ENCODE measurements at regions not wholly inside any gene's neighbourhood (a gene's known extent, or its start where the extent isn't known, plus 50 kb on each side); places are given as distances from the start of the nearest gene placed in this dataset.
A peak's percentile ranks its signal among the peaks of the same experiment; 100 is the strongest.

DNA sequence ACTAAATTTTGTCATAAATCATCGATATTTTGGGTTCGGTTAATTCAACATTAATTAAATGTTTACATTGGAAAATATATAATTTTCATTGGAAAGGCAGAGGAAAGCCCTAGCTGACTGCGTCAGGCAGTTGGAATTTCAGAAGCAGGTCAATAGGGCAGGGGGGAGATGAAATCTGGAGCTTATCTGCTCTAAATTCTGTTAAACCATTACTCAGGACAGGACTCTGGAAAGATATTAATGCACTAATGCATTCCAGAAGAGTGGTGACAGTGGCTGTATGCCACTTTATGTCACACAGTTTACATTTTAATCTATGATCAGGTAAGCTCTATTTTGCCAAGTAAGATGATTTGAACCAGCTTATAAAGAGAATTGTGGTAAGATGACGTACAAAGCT is 153.0 kb upstream of the B3GALT2 start:
- Histone ChIP-seq H3K27me3 (no peaks in the 10 kb centered on the region), H3K36me3 (no peaks in the 10 kb centered on the region), H3K4me3 (ENCODE audit: low read depth, low read length) (no peak overlapping the region), H3K9me3 (no peaks in the 10 kb centered on the region), H3K4me1 (no peaks in the 10 kb centered on the region)
- DNase-seq: no peak
- TF ChIP-seq, protein P1, sequence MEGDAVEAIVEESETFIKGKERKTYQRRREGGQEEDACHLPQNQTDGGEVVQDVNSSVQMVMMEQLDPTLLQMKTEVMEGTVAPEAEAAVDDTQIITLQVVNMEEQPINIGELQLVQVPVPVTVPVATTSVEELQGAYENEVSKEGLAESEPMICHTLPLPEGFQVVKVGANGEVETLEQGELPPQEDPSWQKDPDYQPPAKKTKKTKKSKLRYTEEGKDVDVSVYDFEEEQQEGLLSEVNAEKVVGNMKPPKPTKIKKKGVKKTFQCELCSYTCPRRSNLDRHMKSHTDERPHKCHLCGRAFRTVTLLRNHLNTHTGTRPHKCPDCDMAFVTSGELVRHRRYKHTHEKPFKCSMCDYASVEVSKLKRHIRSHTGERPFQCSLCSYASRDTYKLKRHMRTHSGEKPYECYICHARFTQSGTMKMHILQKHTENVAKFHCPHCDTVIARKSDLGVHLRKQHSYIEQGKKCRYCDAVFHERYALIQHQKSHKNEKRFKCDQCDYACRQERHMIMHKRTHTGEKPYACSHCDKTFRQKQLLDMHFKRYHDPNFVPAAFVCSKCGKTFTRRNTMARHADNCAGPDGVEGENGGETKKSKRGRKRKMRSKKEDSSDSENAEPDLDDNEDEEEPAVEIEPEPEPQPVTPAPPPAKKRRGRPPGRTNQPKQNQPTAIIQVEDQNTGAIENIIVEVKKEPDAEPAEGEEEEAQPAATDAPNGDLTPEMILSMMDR (IDR thresholded peaks at IDR 0.05; ENCODE audit: low read depth, low read length): no peak

DNA sequence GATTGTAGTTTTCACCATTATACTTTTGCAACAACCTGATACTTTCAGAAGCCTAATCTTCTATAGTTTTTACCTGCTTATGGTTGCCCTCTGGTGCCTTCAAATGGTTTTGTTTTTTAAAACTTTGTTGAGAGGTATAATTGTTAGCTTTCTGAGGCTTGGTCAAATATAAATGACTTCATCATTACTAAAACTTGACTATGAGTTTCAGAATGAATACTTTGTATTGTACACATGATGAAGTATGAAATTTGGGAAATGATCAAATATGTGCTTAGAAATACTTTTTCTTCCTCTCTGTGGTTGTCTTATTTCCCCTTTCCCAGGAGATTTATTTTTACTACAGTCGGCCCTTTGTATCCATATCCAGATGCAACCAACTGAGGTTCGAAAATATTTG is 151.8 kb upstream of the B3GALT2 start:
- Histone ChIP-seq H3K27me3 (no peaks in the 10 kb centered on the region), H3K4me3 (ENCODE audit: low read depth, low read length) (no peak overlapping the region), H3K9me3 (peaks cover 4% of the 10 kb centered on the region; the same call in 1 of the 2 replicates), H3K36me3 (no peaks in the 10 kb centered on the region), H3K4me1 (no peaks in the 10 kb centered on the region)
- TF ChIP-seq, protein P1 (IDR thresholded peaks at IDR 0.05; ENCODE audit: low read depth, low read length): peak; percentile 1; the same call in 1 of the 2 replicates
- DNase-seq: no peak

DNA sequence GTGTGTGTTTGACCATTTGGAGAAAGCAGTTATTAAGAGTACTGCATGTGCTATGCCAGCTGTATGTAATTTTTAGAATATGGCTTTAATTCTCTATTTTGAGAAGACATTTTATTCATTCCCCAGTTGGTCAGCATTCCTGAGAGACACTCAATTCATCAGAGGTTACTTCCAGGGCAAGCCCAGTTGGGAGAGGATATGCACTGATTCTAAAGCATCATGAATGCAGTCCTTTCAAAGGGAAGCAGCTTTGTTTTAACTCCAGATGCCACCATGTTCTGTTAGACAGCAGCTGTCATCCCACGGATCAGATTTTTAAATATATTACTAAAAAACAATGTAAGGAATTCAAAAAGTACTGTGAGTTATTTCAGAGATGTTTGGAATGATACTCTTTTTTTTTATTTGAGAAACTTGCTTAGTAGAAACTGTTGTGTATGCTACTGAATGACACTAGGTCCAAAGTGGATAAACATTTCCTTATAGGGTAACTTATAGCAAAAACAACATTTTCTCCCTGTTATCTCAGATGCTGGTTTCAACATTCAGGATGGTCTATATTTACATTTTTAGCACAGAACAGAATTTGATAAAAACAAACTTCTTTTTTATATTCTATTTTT is 149.5 kb upstream of the B3GALT2 start:
- H3K27me3 ChIP-seq: no peaks in the 10 kb centered on the region
- no peak for DNase-seq
- H3K36me3 ChIP-seq: no peaks in the 10 kb centered on the region
- no peak overlapping the region for H3K4me3 ChIP-seq (ENCODE audit: low read depth, low read length)
- TF ChIP-seq, protein P1 (IDR thresholded peaks at IDR 0.05; ENCODE audit: low read depth, low read length): no peak
- no peaks in the 10 kb centered on the region for H3K4me1 ChIP-seq
- peaks cover 4% of the 10 kb centered on the region; the same call in 1 of the 2 replicates for H3K9me3 ChIP-seq

DNA sequence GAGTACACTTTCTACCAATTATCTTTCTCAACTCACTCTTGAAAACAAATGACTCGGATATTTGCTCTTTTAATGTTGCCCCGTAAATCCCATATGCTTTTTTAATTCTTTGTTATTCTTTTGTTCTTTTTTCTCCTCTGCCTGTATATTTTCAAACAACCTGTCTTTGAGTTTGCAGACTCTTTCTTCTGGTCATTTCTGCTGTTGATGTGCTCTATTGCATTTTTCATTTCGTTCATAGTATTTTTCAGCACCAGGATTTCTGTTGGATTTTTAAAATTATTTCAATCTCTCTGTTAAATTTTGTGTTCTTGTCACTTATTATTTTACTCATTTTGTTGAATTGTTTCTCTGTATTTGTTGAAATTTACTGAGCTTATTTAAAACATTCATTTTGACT is 146.8 kb upstream of the B3GALT2 start:
- TF ChIP-seq, protein P1 (IDR thresholded peaks at IDR 0.05; ENCODE audit: low read depth, low read length): no peak

DNA sequence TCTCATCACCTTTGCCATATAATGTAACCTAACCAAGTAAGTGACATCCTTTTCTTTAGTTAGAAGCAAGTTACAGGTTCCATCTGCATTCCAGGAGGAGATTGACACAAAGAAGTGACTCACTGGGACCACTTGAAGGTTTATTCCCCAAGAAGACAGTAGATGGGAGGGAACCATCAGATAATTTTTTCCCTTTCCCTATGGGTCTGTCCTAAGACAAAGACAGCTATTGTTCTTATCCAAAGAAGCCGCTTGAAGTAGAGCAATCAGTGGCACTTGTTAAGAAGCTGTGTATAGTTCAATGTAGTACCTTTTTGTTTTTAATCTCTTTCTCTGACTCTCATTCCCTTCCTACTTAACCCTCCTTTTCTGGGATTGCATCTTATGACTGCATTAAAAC is 139.9 kb upstream of the B3GALT2 start:
- Histone ChIP-seq H3K4me3 (ENCODE audit: low read depth, low read length) (no peak overlapping the region), H3K4me1 (no peaks in the 10 kb centered on the region), H3K36me3 (no peaks in the 10 kb centered on the region), H3K27me3 (no peaks in the 10 kb centered on the region), H3K9me3 (no peaks in the 10 kb centered on the region)
- TF ChIP-seq, protein P1 (IDR thresholded peaks at IDR 0.05; ENCODE audit: low read depth, low read length): no peak
- DNase-seq: no peak

More for the DNA sequence above, 146.8 kb upstream of the B3GALT2 start:
- H3K4me3 ChIP-seq (ENCODE audit: low read depth, low read length): no peak overlapping the region
- H3K4me1 ChIP-seq: no peaks in the 10 kb centered on the region
- H3K27me3 ChIP-seq: no peaks in the 10 kb centered on the region
- no peaks in the 10 kb centered on the region for H3K36me3 ChIP-seq
- peaks cover 4% of the 10 kb centered on the region; the same call in 1 of the 2 replicates for H3K9me3 ChIP-seq
- DNase-seq: no peak

DNA sequence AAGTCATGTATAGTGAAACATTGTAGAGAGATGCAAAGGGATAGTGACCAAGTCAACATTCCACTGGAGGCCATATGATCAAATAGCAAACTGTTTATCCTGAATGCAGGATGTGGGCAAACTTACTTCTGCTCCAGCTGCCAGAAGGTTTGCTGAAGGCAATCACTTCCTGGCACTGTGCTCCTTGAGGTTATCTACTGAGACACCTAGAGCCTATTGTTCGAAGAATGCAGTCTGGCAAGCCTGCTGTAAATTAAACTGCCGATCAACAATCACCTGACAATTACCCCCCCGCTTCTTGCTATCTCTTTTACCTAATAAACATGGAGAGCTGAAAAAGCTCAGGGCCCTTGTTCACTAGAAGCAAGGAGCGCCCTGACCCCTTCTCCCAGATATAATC is 139.4 kb upstream of the B3GALT2 start:
- no peaks in the 10 kb centered on the region for H3K4me1 ChIP-seq
- TF ChIP-seq, protein P1 (IDR thresholded peaks at IDR 0.05; ENCODE audit: low read depth, low read length): no peak
- H3K27me3 ChIP-seq: no peaks in the 10 kb centered on the region
- DNase-seq: no peak
- H3K9me3 ChIP-seq: no peaks in the 10 kb centered on the region
- no peaks in the 10 kb centered on the region for H3K36me3 ChIP-seq
- no peak overlapping the region for H3K4me3 ChIP-seq (ENCODE audit: low read depth, low read length)
